ENCODE measurements at regions not wholly inside any gene's neighbourhood (a gene's known extent, or its start where the extent isn't known, plus 50 kb on each side); places are given as distances from the start of the nearest gene placed in this dataset.

- TF ChIP-seq POLR2AphosphoS5 (IDR thresholded peaks at IDR 0.05), result no peak
- no peak for TF ChIP-seq CTCF (IDR thresholded peaks at IDR 0.05 in 8 of 11, conservative IDR thresholded peaks at IDR 0.05 in 3 of 11)
Measured at GRCh38 chr6:101001012-101001411, 119.9 kb upstream of the ASCC3 start.
